ENCODE measurements at regions not wholly inside any gene's neighbourhood (a gene's known extent, or its start where the extent isn't known, plus 50 kb on each side); places are given as distances from the start of the nearest gene placed in this dataset.

GRCh38 chr6:144613859-144614258 is 328.7 kb downstream of the UTRN start:
- no peak for TF ChIP-seq CTCF (IDR thresholded peaks at IDR 0.05)
- no peak for DNase-seq
- no peaks in the 10 kb centered on the region for H3K4me1 ChIP-seq
- H3K4me3 ChIP-seq = no peak overlapping the region
- H3K27me3 ChIP-seq = no peaks in the 10 kb centered on the region
- no peaks in the 10 kb centered on the region for H3K36me3 ChIP-seq
- no peaks in the 10 kb centered on the region for H3K9me3 ChIP-seq
- H3K27ac ChIP-seq = no peak overlapping the region
- intact Hi-C loops (cut with DNase I; ENCODE audit: low total_unique reads) = no loop called here

GRCh38 chr6:144615870-144616269 is 330.7 kb downstream of the UTRN start:
- no peaks in the 10 kb centered on the region for H3K4me1 ChIP-seq
- no peaks in the 10 kb centered on the region for H3K36me3 ChIP-seq
- H3K4me3 ChIP-seq = no peak overlapping the region
- no peak for DNase-seq
- no peaks in the 10 kb centered on the region for H3K9me3 ChIP-seq
- H3K27me3 ChIP-seq = no peaks in the 10 kb centered on the region
- no peak for TF ChIP-seq CTCF (IDR thresholded peaks at IDR 0.05)
- intact Hi-C loops (cut with DNase I; ENCODE audit: low total_unique reads) = no loop called here
- no peak overlapping the region for H3K27ac ChIP-seq

- TF ChIP-seq CTCF (IDR thresholded peaks at IDR 0.05) = no peak
- DNase-seq = no peak
- no peak overlapping the region for H3K27ac ChIP-seq
- intact Hi-C loops (cut with DNase I; ENCODE audit: low total_unique reads) = no loop called here
- H3K9me3 ChIP-seq = no peaks in the 10 kb centered on the region
- no peaks in the 10 kb centered on the region for H3K36me3 ChIP-seq
- H3K4me3 ChIP-seq = no peak overlapping the region
- H3K27me3 ChIP-seq = no peaks in the 10 kb centered on the region
- H3K4me1 ChIP-seq = no peaks in the 10 kb centered on the region
Measured at GRCh38 chr6:144617191-144617590, 332.1 kb downstream of the UTRN start.

GRCh38 chr6:144617708-144618107 is 332.6 kb downstream of the UTRN start:
- TF ChIP-seq CTCF (IDR thresholded peaks at IDR 0.05) = no peak
- Histone ChIP-seq H3K36me3 (no peaks in the 10 kb centered on the region), H3K4me1 (no peaks in the 10 kb centered on the region), H3K27me3 (no peaks in the 10 kb centered on the region), H3K27ac (no peak overlapping the region), H3K4me3 (no peak overlapping the region), H3K9me3 (no peaks in the 10 kb centered on the region)
- no peak for DNase-seq
- intact Hi-C loops (cut with DNase I; ENCODE audit: low total_unique reads) = no loop called here

GRCh38 chr6:144619966-144620365 is 334.8 kb downstream of the UTRN start:
- no peaks in the 10 kb centered on the region for H3K4me1 ChIP-seq
- H3K36me3 ChIP-seq = no peaks in the 10 kb centered on the region
- no peaks in the 10 kb centered on the region for H3K27me3 ChIP-seq
- intact Hi-C loops (cut with DNase I; ENCODE audit: low total_unique reads) = no loop called here
- no peak for DNase-seq
- no peaks in the 10 kb centered on the region for H3K9me3 ChIP-seq
- no peak overlapping the region for H3K4me3 ChIP-seq
- no peak overlapping the region for H3K27ac ChIP-seq
- no peak for TF ChIP-seq CTCF (IDR thresholded peaks at IDR 0.05)

- no peaks in the 10 kb centered on the region for H3K27me3 ChIP-seq
- no peaks in the 10 kb centered on the region for H3K4me1 ChIP-seq
- H3K36me3 ChIP-seq = no peaks in the 10 kb centered on the region
- DNase-seq = no peak
- no peak overlapping the region for H3K4me3 ChIP-seq
- intact Hi-C loops (cut with DNase I; ENCODE audit: low total_unique reads) = no loop called here
- no peak overlapping the region for H3K27ac ChIP-seq
- TF ChIP-seq CTCF (IDR thresholded peaks at IDR 0.05) = no peak
- no peaks in the 10 kb centered on the region for H3K9me3 ChIP-seq
Measured at GRCh38 chr6:144621332-144621731, 336.2 kb downstream of the UTRN start.

Measured in tibial artery (tissue), 4 donors.